T-cell (primary cell): ENCODE measurements at regions not wholly inside any gene's neighbourhood (a gene's known extent, or its start where the extent isn't known, plus 50 kb on each side); places are given as distances from the start of the nearest gene placed in this dataset.

ENCODE experiments used
- ATAC-seq, 4 experiments: fragments of 200-7000 bp in 3 of 4; fragments of 150-1000 bp in 1 of 4; cut with Tn5 transposase; replicated peaks in 1 of 4; 1 replicate in 3 of 4; 2 replicates in 1 of 4; pipeline ENCODE4 v1.10.0; 2021; ENCODE audit warnings: moderate library complexity in 3 of 4, mild to moderate bottlenecking in 2 of 4, moderate number of reproducible peaks in 1 of 4
- CTCF ChIA-PET, 2 donors: fragments of 300-600 bp; sonication (Branson Sonifier 250); formaldehyde crosslinking; loops; one replicate each; lab custom pipeline; 2022; ENCODE audit warnings: antibody characterized with exemption in 2 of 2; lab: Charles Lee
- POLR2A ChIA-PET, 2 donors: fragments of 300-600 bp; sonication (Branson Sonifier 250); formaldehyde crosslinking; loops; one replicate each; lab custom pipeline; 2022; ENCODE audit warnings: antibody characterized with exemption in 2 of 2; lab: Charles Lee
- DNase-seq, 35 experiments: peaks; one replicate each; pipeline versions ENCODE4 v3.0.0 to v3.0.0-alpha.2; 2013 to 2023
- H3K27ac ChIP-seq: one replicate; pipeline ENCODE4 v1.5.1; 2013; ENCODE audit warnings: low read length
- H3K27me3 ChIP-seq, 2 experiments: replicated peaks in 1 of 2; 1 replicate in 1 of 2; 2 replicates in 1 of 2; pipeline versions ENCODE4 v1.6.1 to v1.7.0; 2013; ENCODE audit warnings: low read length in 1 of 2, mixed read lengths in 1 of 2; ENCODE audit not compliant: control insufficient read depth in 2 of 2, insufficient read depth in 2 of 2; ENCODE audit errors: extremely low read depth in 1 of 2
- H3K36me3 ChIP-seq, 2 donors: 1 replicate in 1 of 2; 2 replicates in 1 of 2; pipeline versions ENCODE4 v1.6.1 to v1.7.0; 2013; ENCODE audit warnings: low read length in 1 of 2; ENCODE audit not compliant: control insufficient read depth in 2 of 2, insufficient read depth in 1 of 2; ENCODE audit errors: extremely low read depth in 1 of 2
- H3K4me1 ChIP-seq, 2 experiments: 1 replicate in 1 of 2; 2 replicates in 1 of 2; pipeline versions ENCODE4 v1.6.1 to v1.7.0; 2013; ENCODE audit warnings: low read length in 2 of 2, mixed read lengths in 1 of 2; ENCODE audit not compliant: insufficient read depth in 2 of 2, control insufficient read depth in 1 of 2; ENCODE audit errors: extremely low read depth in 1 of 2
- H3K4me3 ChIP-seq, 2 donors: 1 replicate in 1 of 2; 2 replicates in 1 of 2; pipeline versions ENCODE4 v1.5.1 to v1.7.0; 2013; ENCODE audit warnings: mild to moderate bottlenecking in 2 of 2, low read length in 1 of 2, moderate library complexity in 1 of 2; ENCODE audit not compliant: control insufficient read depth in 1 of 2; ENCODE audit errors: extremely low read depth in 1 of 2
- H3K9me3 ChIP-seq: 2 replicates; pipeline ENCODE4 v1.7.0; 2013
- H3K27ac Mint-ChIP-seq, 2 donors: one replicate each; pipeline ENCODE4 v1.8.0; 2020 to 2021; ENCODE audit warnings: mild to moderate bottlenecking in 2 of 2, mixed read lengths in 2 of 2
- H3K27me3 Mint-ChIP-seq, 2 donors: one replicate each; pipeline ENCODE4 v1.8.0; 2021 to 2022; ENCODE audit warnings: mixed read lengths in 2 of 2
- H3K36me3 Mint-ChIP-seq: one replicate; pipeline ENCODE4 v1.8.0; 2021; ENCODE audit warnings: mixed read lengths
- H3K4me1 Mint-ChIP-seq, 3 donors: one replicate each; pipeline ENCODE4 v1.8.0; 2020 to 2022; ENCODE audit warnings: mixed read lengths in 3 of 3, mild to moderate bottlenecking in 1 of 3
- H3K4me3 Mint-ChIP-seq, 3 donors: one replicate each; pipeline ENCODE4 v1.8.0; 2020 to 2022; ENCODE audit warnings: mild to moderate bottlenecking in 3 of 3, mixed read lengths in 3 of 3, moderate library complexity in 3 of 3
- H3K9me3 Mint-ChIP-seq, 3 donors: one replicate each; pipeline ENCODE4 v1.8.0; 2020 to 2022; ENCODE audit warnings: mixed read lengths in 3 of 3
- WGBS: methylation state at CpG from one replicate; pipeline ENCODE4 v1.1.5; 2013; ENCODE audit warnings: missing lambda C conversion rate; ENCODE audit not compliant: insufficient coverage; 5-methylcytosine and 5-hydroxymethylcytosine counted together

DNA sequence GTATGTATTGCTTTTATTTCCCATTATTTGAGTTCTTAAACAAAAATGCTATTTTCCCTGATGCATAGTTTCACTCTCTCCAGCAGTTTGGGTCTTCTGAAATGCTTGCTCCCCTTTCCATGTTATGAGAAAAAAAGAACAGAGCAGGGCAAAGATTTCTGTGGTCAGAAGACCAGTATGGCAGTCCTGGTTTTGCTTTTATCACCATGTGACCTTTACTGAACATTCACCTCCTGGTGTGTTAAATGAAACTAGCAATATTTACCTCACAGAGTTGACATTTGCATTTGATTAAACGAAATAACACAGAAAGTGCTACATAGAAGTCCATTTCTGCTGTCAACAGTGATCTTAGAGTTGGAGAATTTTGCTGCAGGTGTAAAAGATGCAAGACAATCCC lies 141.0 kb upstream of the G2E3 start:
- no peaks in the 10 kb centered on the region for H3K4me1 ChIP-seq
- no peak overlapping the region for H3K27ac ChIP-seq
- ChIA-PET POLR2A (no interaction called here), CTCF (no interaction called here)
- H3K27me3 Mint-ChIP-seq: peaks cover 6 to 15% of the 10 kb centered on the region in 2 donors
- H3K36me3 ChIP-seq: no peaks in the 10 kb centered on the region
- no peak overlapping the region for H3K27ac Mint-ChIP-seq
- peaks cover 0 to 3% (median 0%) of the 10 kb centered on the region in 3 donors for H3K9me3 Mint-ChIP-seq
- H3K27me3 ChIP-seq: no peaks in the 10 kb centered on the region
- no peaks in the 10 kb centered on the region for H3K9me3 ChIP-seq
- H3K4me3 Mint-ChIP-seq: no peak overlapping the region
- no peak for ATAC-seq
- no peaks in the 10 kb centered on the region for H3K36me3 Mint-ChIP-seq
- WGBS: no CpG with 5 or more reads among the region's 1 CpG
- no peak overlapping the region for H3K4me3 ChIP-seq
- no peaks in the 10 kb centered on the region for H3K4me1 Mint-ChIP-seq
- no peak for DNase-seq

DNA sequence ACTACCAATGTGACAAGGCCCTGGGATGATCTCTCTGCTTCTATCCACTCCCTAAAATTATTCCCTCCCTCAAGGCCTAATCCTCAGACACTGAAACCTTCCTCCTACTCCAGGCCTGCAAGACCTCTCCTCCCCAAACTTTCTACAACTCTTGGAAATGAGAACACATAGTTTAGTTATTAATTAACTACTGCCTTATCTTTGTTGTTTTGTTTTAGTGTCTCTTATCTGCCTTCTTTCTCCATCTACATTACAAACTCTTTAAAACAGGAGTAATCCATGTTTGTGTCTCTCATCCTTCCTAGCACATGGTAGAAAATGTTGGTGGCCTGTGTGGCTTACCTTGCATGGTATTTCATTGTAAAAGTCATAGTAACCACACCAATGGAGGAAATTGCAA lies 139.9 kb upstream of the G2E3 start:
- no peaks in the 10 kb centered on the region for H3K4me1 Mint-ChIP-seq
- POLR2A ChIA-PET: no interaction called here

GRCh38 chr14:30420515-30420914 lies 138.4 kb upstream of the G2E3 start:
- Histone ChIP-seq H3K9me3 (no peaks in the 10 kb centered on the region), H3K4me1 (no peaks in the 10 kb centered on the region), H3K36me3 (no peaks in the 10 kb centered on the region), H3K4me3 (no peak overlapping the region), H3K27ac (no peak overlapping the region), H3K27me3 (no peaks in the 10 kb centered on the region)
- no peak for ATAC-seq
- Mint-ChIP-seq H3K4me1 (no peaks in the 10 kb centered on the region), H3K36me3 (no peaks in the 10 kb centered on the region), H3K9me3 (no peaks in the 10 kb centered on the region), H3K27ac (no peak overlapping the region), H3K4me3 (no peak overlapping the region), H3K27me3 (peaks cover 3 to 17% of the 10 kb centered on the region in 2 donors)
- CTCF ChIA-PET: no interaction called here
- DNase-seq: no peak
- POLR2A ChIA-PET: no interaction called here
- no CpG with 5 or more reads among the region's 1 CpG for WGBS

More for the DNA sequence above, 139.9 kb upstream of the G2E3 start:
- H3K27ac ChIP-seq: no peak overlapping the region
- Mint-ChIP-seq H3K9me3 (no peaks in the 10 kb centered on the region), H3K27me3 (peaks cover 3 to 22% of the 10 kb centered on the region in 2 donors), H3K36me3 (no peaks in the 10 kb centered on the region), H3K4me3 (no peak overlapping the region), H3K27ac (no peak overlapping the region)
- CTCF ChIA-PET: no interaction called here
- H3K27me3 ChIP-seq: no peaks in the 10 kb centered on the region
- H3K9me3 ChIP-seq: no peaks in the 10 kb centered on the region
- no peak for ATAC-seq
- H3K4me3 ChIP-seq: no peak overlapping the region
- H3K36me3 ChIP-seq: no peaks in the 10 kb centered on the region
- no peaks in the 10 kb centered on the region for H3K4me1 ChIP-seq
- DNase-seq: no peak

DNA sequence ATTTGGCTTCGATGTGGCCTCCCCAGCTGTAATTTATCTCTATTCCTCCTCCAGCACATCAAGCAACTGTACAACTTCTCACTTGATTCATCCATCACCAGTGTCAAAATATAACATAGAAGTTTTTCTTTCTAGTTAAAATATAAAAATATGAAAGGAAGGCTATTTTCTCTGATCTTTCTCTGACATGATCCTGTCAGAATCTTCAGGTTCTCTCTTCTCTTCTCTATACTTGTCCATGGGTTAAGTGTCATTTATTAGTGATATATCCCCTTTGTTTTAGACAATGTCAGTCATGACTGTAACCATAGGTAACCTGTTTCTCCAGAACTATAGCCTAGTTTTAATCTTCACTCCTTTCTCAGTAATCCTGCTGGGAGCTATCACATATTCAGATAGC lies 132.5 kb upstream of the G2E3 start:
- WGBS: no CpG with 5 or more reads among the region's 1 CpG
- H3K27me3 Mint-ChIP-seq: peaks cover 9 to 14% of the 10 kb centered on the region in 2 donors

GRCh38 chr14:30427401-30427800 lies 131.6 kb upstream of the G2E3 start:
- Mint-ChIP-seq H3K9me3 (peaks cover 0 to 2% (median 0%) of the 10 kb centered on the region in 3 donors), H3K4me1 (no peaks in the 10 kb centered on the region), H3K27me3 (peaks cover 9 to 14% of the 10 kb centered on the region in 2 donors), H3K36me3 (no peaks in the 10 kb centered on the region), H3K27ac (no peak overlapping the region), H3K4me3 (no peak overlapping the region)
- ATAC-seq (no peak), DNase-seq (no peak)
- no CpG with 5 or more reads among the region's 2 CpGs for WGBS
- Histone ChIP-seq H3K27ac (no peak overlapping the region), H3K36me3 (no peaks in the 10 kb centered on the region), H3K27me3 (no peaks in the 10 kb centered on the region), H3K4me1 (no peaks in the 10 kb centered on the region), H3K4me3 (no peak overlapping the region), H3K9me3 (no peaks in the 10 kb centered on the region)
- ChIA-PET CTCF (no interaction called here), POLR2A (no interaction called here)

More for the DNA sequence above, 132.5 kb upstream of the G2E3 start:
- Mint-ChIP-seq H3K36me3 (no peaks in the 10 kb centered on the region), H3K27ac (no peak overlapping the region), H3K4me1 (no peaks in the 10 kb centered on the region), H3K9me3 (peaks cover 0 to 2% (median 0%) of the 10 kb centered on the region in 3 donors), H3K4me3 (no peak overlapping the region)
- POLR2A ChIA-PET: no interaction called here
- H3K36me3 ChIP-seq: no peaks in the 10 kb centered on the region
- H3K27ac ChIP-seq: no peak overlapping the region
- ATAC-seq (no peak), DNase-seq (no peak)
- H3K27me3 ChIP-seq: no peaks in the 10 kb centered on the region
- H3K4me1 ChIP-seq: no peaks in the 10 kb centered on the region
- CTCF ChIA-PET: no interaction called here
- H3K9me3 ChIP-seq: no peaks in the 10 kb centered on the region
- no peak overlapping the region for H3K4me3 ChIP-seq

DNA sequence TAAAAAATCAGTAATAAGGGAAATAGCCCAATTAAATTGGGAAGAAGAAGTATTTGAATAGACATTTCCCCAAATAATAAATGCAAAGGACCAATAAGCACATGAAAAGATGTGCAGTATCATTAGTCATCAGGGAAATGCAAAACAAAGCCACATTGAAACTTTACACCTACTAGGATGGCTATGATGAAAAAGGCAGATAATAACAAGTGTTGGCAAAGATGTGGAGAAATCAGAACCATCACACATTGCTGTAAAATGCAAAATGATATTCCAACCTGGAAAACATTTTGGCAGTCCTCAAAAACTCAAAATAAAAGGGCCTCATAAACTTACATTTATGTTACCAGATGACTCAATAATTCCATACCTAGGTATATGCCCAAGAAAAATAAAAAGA lies 131.1 kb upstream of the G2E3 start:
- Histone ChIP-seq H3K27me3 (no peaks in the 10 kb centered on the region), H3K36me3 (no peaks in the 10 kb centered on the region), H3K9me3 (no peaks in the 10 kb centered on the region), H3K4me3 (no peak overlapping the region), H3K4me1 (no peaks in the 10 kb centered on the region), H3K27ac (no peak overlapping the region)
- Mint-ChIP-seq H3K36me3 (no peaks in the 10 kb centered on the region), H3K4me3 (no peak overlapping the region), H3K27me3 (peaks cover 9 to 14% of the 10 kb centered on the region in 2 donors), H3K27ac (no peak overlapping the region), H3K4me1 (no peaks in the 10 kb centered on the region), H3K9me3 (peaks cover 0 to 2% (median 0%) of the 10 kb centered on the region in 3 donors)
- ChIA-PET CTCF (no interaction called here), POLR2A (no interaction called here)
- DNase-seq (no peak), ATAC-seq (no peak)

DNA sequence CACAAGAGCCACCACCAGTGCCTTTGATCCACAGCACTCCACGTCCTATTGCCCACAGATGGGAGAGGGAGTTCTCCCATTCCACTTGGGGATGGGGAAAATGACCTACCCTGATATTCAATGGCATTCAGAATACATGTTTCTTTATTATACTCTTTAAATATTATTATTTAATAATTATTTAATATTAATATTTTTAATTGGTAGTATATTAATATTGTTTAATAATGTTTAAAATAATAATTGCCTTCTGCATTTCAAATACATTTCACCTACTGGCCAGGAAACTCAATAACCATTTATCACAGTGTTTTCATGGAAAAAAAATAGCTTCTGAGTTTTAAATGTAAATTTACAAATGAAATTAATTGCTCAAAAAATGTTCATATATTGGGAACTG lies 127.4 kb upstream of the G2E3 start:
- peaks cover 0 to 2% (median 0%) of the 10 kb centered on the region in 3 donors for H3K9me3 Mint-ChIP-seq
- no peaks in the 10 kb centered on the region for H3K36me3 ChIP-seq
- no CpG with 5 or more reads among the region's 1 CpG for WGBS
- H3K4me1 ChIP-seq: no peaks in the 10 kb centered on the region
- POLR2A ChIA-PET: interaction anchor here in 1 of 2 donors (0.6 kb wide), 1 partner anchor 1005 kb away, joined by 3 read pairs; no protein-coding TSS in a partner anchor
- ATAC-seq (no peak), DNase-seq (no peak)
- CTCF ChIA-PET: no interaction called here
- H3K27me3 ChIP-seq: no peaks in the 10 kb centered on the region
- no peaks in the 10 kb centered on the region for H3K9me3 ChIP-seq
- H3K4me1 Mint-ChIP-seq: no peaks in the 10 kb centered on the region
- H3K27ac ChIP-seq: no peak overlapping the region
- H3K4me3 Mint-ChIP-seq: no peak overlapping the region
- peaks cover 7 to 9% of the 10 kb centered on the region in 2 donors for H3K27me3 Mint-ChIP-seq
- no peak overlapping the region for H3K27ac Mint-ChIP-seq
- H3K4me3 ChIP-seq: no peak overlapping the region
- H3K36me3 Mint-ChIP-seq: no peaks in the 10 kb centered on the region
